Astrocyte (in vitro differentiated cells and primary cell): ENCODE measurements at regions not wholly inside any gene's neighbourhood (a gene's known extent, or its start where the extent isn't known, plus 50 kb on each side); places are given as distances from the start of the nearest gene placed in this dataset.

Experiments
- EZH2 ChIP-seq: IDR thresholded peaks from 2 replicates; pipeline ENCODE4 v1.6.1; 2012; ENCODE audit warnings: mild to moderate bottlenecking, low read length, inconsistent platforms; ENCODE audit not compliant: insufficient read depth
- TF ChIP-seq, protein P1 (sequence below): IDR thresholded peaks from 2 replicates; pipeline ENCODE4 v1.5.1; 2011; ENCODE audit warnings: low read depth, mild to moderate bottlenecking, inconsistent platforms, low read length, moderate library complexity; ENCODE audit not compliant: insufficient read depth

DNA sequence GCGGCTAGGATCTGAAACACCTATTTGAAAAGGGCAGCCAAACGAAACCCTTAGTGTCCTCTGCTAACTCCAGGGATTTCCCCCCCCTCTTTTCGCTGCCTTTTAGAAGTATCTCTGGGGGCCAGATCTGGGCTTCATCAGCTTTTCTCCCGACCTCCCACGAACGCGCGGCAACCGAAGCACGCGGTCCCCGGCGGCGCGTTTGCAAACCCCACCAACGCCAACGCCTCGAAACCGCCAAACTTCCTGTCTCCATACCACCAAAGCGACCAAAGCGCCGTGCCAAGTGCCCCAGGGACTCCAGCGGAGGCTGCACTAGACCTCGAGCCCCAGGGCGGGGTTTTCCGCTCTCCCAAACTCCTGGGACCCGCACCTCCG lies 155.8 kb upstream of the FRMD4B start:
- TF ChIP-seq, protein P1, sequence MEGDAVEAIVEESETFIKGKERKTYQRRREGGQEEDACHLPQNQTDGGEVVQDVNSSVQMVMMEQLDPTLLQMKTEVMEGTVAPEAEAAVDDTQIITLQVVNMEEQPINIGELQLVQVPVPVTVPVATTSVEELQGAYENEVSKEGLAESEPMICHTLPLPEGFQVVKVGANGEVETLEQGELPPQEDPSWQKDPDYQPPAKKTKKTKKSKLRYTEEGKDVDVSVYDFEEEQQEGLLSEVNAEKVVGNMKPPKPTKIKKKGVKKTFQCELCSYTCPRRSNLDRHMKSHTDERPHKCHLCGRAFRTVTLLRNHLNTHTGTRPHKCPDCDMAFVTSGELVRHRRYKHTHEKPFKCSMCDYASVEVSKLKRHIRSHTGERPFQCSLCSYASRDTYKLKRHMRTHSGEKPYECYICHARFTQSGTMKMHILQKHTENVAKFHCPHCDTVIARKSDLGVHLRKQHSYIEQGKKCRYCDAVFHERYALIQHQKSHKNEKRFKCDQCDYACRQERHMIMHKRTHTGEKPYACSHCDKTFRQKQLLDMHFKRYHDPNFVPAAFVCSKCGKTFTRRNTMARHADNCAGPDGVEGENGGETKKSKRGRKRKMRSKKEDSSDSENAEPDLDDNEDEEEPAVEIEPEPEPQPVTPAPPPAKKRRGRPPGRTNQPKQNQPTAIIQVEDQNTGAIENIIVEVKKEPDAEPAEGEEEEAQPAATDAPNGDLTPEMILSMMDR: no peak
- no peak for TF ChIP-seq EZH2
